ENCODE measurements at regions not wholly inside any gene's neighbourhood (a gene's known extent, or its start where the extent isn't known, plus 50 kb on each side); places are given as distances from the start of the nearest gene placed in this dataset.

DNA sequence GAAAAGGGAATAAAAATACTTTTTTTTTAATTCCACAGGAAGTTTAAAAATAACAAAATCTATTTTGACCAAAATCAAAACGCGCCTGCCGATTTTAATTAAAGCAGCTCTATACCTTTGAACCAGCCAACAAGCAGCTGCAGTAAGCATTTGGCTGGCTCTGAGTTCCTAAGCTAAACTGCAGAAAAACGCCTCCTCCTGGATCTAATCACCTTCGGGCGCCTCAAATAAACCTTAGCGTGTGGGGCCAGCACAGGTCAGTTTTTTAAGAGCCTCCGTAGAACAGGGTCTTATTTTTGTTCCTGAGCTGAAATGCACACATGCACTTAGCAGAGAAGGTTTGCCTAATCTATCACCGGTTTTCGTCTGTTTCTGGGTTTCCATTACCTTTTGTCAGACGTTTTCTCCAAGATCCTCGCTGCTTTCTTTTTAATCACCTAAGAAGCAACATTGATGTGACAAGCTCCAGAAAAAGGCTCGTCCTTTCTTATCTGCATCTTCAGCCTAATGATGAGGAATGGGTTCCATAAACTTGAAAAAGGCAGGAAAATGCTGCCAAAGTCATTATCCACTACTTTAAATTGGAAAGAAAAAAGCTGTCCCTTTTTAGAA is 64.7 kb upstream of the HNRNPA3 start:
- no peaks in the 10 kb centered on the region for H3K36me3 ChIP-seq (replicated peaks in 1 of 2; ENCODE audit: control insufficient read depth in 1 of 2, insufficient read depth in 2 of 2, low read length in 2 of 2)
- no peak overlapping the region for H3K9ac ChIP-seq (ENCODE audit: insufficient read depth, low read depth, low read length)
- no peaks in the 10 kb centered on the region for H4K20me1 ChIP-seq (ENCODE audit: insufficient read depth, low read length)
- H3K4me2 ChIP-seq (ENCODE audit: low read depth, low read length) = peak overlapping the region; percentile 95
- 17% methylated on average over 13 of the region's 13 CpGs for WGBS (ENCODE audit: low lambda C conversion rate)
- no peak for FAIRE-seq
- intact Hi-C loops (cut with micrococcal nuclease; ENCODE audit: unreplicated experiment) = loop anchor here (1.0 to 10.0 kb wide), 7 partner anchors 119 to 1036 kb away; no protein-coding TSS in a partner anchor
- no TSS peak for BruUV-seq (replicated peaks)
- in situ Hi-C loops (cut with HindIII; ENCODE audit: extremely low pct_ligation_motif_present, low pct_unique_long_range_greater_than_20kb) = loop anchor here (5.0 to 10.0 kb wide), 2 partner anchors 323 to 1021 kb away; partner anchors contain the start of gene HOXD8
- ChIA-PET CTCF (ENCODE audit: low intra/inter-chr PET ratio, low total read pairs) (interaction anchor here (0.7 to 0.8 kb wide), 2 partner anchors 107 to 1021 kb away, joined by 3 to 5 read pairs; no protein-coding TSS in a partner anchor), POLR2A (no interaction called here)
- peaks cover 11% of the 10 kb centered on the region for H3K4me1 ChIP-seq (ENCODE audit: insufficient read depth, low read length)
- TF ChIP-seq, protein P1, sequence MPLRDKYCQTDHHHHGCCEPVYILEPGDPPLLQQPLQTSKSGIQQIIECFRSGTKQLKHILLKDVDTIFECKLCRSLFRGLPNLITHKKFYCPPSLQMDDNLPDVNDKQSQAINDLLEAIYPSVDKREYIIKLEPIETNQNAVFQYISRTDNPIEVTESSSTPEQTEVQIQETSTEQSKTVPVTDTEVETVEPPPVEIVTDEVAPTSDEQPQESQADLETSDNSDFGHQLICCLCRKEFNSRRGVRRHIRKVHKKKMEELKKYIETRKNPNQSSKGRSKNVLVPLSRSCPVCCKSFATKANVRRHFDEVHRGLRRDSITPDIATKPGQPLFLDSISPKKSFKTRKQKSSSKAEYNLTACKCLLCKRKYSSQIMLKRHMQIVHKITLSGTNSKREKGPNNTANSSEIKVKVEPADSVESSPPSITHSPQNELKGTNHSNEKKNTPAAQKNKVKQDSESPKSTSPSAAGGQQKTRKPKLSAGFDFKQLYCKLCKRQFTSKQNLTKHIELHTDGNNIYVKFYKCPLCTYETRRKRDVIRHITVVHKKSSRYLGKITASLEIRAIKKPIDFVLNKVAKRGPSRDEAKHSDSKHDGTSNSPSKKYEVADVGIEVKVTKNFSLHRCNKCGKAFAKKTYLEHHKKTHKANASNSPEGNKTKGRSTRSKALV (CRISPR knock-in tag; IDR thresholded peaks at IDR 0.05) = no peak
- TF ChIP-seq KLF16 (CRISPR knock-in tag; IDR thresholded peaks at IDR 0.05) = 0 out of 4 replicates have a peak, but pooled peaks of 1 of the 2 experiments have one; percentile 2
- peak overlapping the region in 1 of 3 experiments; percentile 67; a peak in 1 of 6 replicates for H3K4me3 ChIP-seq (replicated peaks in 1 of 3; ENCODE audit: insufficient read depth in 1 of 3, low read depth in 2 of 3, low read length in 3 of 3)
- H3K79me2 ChIP-seq (ENCODE audit: insufficient read depth, low read length) = no peaks in the 10 kb centered on the region
- no peak overlapping the region for H3K27ac ChIP-seq (ENCODE audit: extremely low read length, insufficient read depth, low read length)
- peaks cover 3 to 54% of the 10 kb centered on the region in 2 experiments; a peak in 4 of 5 replicates for H3K27me3 ChIP-seq (ENCODE audit: control insufficient read depth in 1 of 2, insufficient read depth in 2 of 2, low read length in 2 of 2)
- DNase-seq (ENCODE audit: low spot score) = no peak
- no peak for ATAC-seq
- H3K9me3 ChIP-seq (ENCODE audit: low read length) = no peaks in the 10 kb centered on the region
- H2AFZ ChIP-seq (ENCODE audit: low read length) = no peak overlapping the region

DNA sequence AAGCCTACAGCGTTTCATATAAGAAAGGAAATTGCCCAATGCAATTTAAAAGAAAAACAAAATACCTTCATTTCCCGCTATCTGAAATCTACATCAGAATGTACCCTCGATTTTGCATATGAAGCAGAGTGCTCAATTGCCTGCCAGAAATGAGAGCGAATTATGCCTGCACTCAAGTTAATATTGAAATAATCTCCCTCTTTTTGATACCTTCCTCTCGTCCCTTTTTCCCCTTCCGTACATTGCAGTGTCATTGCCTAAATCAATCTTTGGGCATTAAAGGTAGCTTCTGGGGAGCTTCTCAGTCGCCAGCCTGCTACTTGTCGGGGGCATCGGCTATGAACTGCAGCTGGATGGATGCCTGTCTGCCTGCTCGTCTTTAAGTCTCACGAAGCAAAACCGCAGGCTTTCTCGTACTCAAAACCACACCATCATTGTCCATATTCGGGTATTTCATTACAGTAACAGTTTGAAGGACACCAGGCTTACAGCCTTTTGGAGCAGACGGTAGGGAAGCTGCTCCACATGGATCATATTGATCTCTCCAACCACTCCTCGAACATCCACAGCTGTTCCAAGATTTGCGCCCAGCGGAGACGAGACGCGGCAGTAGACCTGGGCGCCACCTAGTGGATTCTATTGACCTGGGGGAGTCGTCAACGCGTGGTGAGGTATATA is 64.0 kb upstream of the HNRNPA3 start:
- H3K4me2 ChIP-seq (ENCODE audit: low read depth, low read length) = peak overlapping the region; percentile 95
- peaks cover 3 to 50% of the 10 kb centered on the region in 2 experiments; a peak in 4 of 5 replicates for H3K27me3 ChIP-seq (ENCODE audit: control insufficient read depth in 1 of 2, insufficient read depth in 2 of 2, low read length in 2 of 2)
- intact Hi-C loops (cut with micrococcal nuclease; ENCODE audit: unreplicated experiment) = loop anchor here (2.0 to 10.0 kb wide), 5 partner anchors 336 to 1036 kb away; no protein-coding TSS in a partner anchor
- peaks cover 11% of the 10 kb centered on the region for H3K4me1 ChIP-seq (ENCODE audit: insufficient read depth, low read length)
- peak overlapping the region; percentile 25 to 67 (median 36) for H3K4me3 ChIP-seq (replicated peaks in 1 of 3; ENCODE audit: insufficient read depth in 1 of 3, low read depth in 2 of 3, low read length in 3 of 3)
- BruUV-seq (replicated peaks) = no TSS peak
- no peaks in the 10 kb centered on the region for H4K20me1 ChIP-seq (ENCODE audit: insufficient read depth, low read length)
- H3K9me3 ChIP-seq (ENCODE audit: low read length) = no peaks in the 10 kb centered on the region
- ChIA-PET POLR2A (no interaction called here), CTCF (ENCODE audit: low intra/inter-chr PET ratio, low total read pairs) (interaction anchor here (0.8 kb wide), 1 partner anchor 1022 kb away, joined by 5 read pairs; no protein-coding TSS in a partner anchor)
- H3K9ac ChIP-seq (ENCODE audit: insufficient read depth, low read depth, low read length) = no peak overlapping the region
- FAIRE-seq (peak; percentile 52), ATAC-seq (peak; percentile 99), DNase-seq (ENCODE audit: low spot score) (peak; percentile 66)
- in situ Hi-C loops (cut with HindIII; ENCODE audit: extremely low pct_ligation_motif_present, low pct_unique_long_range_greater_than_20kb) = loop anchor here (5.0 to 10.0 kb wide), 2 partner anchors 324 to 1021 kb away; partner anchors contain the start of gene HOXD8
- peak overlapping the region; percentile 97 for H2AFZ ChIP-seq (ENCODE audit: low read length)
- H3K79me2 ChIP-seq (ENCODE audit: insufficient read depth, low read length) = no peaks in the 10 kb centered on the region
- H3K27ac ChIP-seq (ENCODE audit: extremely low read length, insufficient read depth, low read length) = no peak overlapping the region
- 1% methylated on average over 25 of the region's 25 CpGs for WGBS (ENCODE audit: low lambda C conversion rate)
- no peaks in the 10 kb centered on the region for H3K36me3 ChIP-seq (replicated peaks in 1 of 2; ENCODE audit: control insufficient read depth in 1 of 2, insufficient read depth in 2 of 2, low read length in 2 of 2)
- TF ChIP-seq ZSCAN20 (CRISPR knock-in tag; IDR thresholded peaks at IDR 0.05; ENCODE audit: borderline replicate concordance) (no peak), SMAD1 (CRISPR knock-in tag; IDR thresholded peaks at IDR 0.05; ENCODE audit: borderline replicate concordance, low read depth) (0 out of 2 replicates have a peak, but pooled peaks have one; percentile 52), ZNF333 (CRISPR knock-in tag; IDR thresholded peaks at IDR 0.05; ENCODE audit: borderline replicate concordance) (no peak), GPN1 (CRISPR knock-in tag; IDR thresholded peaks at IDR 0.05; ENCODE audit: borderline replicate concordance) (no peak), STAG1 (CRISPR knock-in tag; IDR thresholded peaks at IDR 0.05) (peak; percentile 75)
- TF ChIP-seq, protein P2, sequence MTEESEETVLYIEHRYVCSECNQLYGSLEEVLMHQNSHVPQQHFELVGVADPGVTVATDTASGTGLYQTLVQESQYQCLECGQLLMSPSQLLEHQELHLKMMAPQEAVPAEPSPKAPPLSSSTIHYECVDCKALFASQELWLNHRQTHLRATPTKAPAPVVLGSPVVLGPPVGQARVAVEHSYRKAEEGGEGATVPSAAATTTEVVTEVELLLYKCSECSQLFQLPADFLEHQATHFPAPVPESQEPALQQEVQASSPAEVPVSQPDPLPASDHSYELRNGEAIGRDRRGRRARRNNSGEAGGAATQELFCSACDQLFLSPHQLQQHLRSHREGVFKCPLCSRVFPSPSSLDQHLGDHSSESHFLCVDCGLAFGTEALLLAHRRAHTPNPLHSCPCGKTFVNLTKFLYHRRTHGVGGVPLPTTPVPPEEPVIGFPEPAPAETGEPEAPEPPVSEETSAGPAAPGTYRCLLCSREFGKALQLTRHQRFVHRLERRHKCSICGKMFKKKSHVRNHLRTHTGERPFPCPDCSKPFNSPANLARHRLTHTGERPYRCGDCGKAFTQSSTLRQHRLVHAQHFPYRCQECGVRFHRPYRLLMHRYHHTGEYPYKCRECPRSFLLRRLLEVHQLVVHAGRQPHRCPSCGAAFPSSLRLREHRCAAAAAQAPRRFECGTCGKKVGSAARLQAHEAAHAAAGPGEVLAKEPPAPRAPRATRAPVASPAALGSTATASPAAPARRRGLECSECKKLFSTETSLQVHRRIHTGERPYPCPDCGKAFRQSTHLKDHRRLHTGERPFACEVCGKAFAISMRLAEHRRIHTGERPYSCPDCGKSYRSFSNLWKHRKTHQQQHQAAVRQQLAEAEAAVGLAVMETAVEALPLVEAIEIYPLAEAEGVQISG (CRISPR knock-in tag; IDR thresholded peaks at IDR 0.05) = peak; percentile 41; the same call in 1 of the 2 replicates

Data from HepG2 (cell line).